NCI-H2171 (cell line): ENCODE measurements at regions not wholly inside any gene's neighbourhood (a gene's known extent, or its start where the extent isn't known, plus 50 kb on each side); places are given as distances from the start of the nearest gene placed in this dataset.
"Not testable (repeated sequence)": the region's sequence is repeated elsewhere in the genome, so short reads cannot be mapped to it uniquely, and the experiment has no call there.

Source experiments
- DNase-seq: peaks from one replicate; lab custom pipeline; 2025; lab: John Stamatoyannopoulos, UW

DNA sequence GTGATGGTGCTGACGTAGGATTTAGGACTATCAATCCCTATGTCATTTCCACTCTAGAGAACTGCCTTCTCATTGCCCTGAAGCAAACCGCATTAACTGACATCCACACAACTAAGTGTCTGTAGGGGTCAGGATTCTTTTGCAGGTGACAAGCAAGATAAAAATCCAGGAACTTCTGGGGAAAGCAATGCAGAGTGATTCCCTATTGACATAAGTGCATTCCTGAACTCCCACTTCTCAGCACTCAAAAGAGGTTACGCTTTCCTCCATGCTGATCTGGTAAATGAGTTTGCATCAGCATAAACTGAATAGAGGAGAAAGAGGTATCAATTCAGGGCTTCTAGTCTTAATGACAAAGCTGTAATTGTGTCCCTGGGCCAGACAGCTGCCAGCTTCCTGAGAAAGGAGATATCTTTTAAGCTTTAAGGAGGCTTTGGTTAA lies 224.6 kb upstream of the ISX start:
- no peak for DNase-seq

GRCh38 chr22:34841911-34842310 lies 224.0 kb upstream of the ISX start:
- DNase-seq = no peak

DNA sequence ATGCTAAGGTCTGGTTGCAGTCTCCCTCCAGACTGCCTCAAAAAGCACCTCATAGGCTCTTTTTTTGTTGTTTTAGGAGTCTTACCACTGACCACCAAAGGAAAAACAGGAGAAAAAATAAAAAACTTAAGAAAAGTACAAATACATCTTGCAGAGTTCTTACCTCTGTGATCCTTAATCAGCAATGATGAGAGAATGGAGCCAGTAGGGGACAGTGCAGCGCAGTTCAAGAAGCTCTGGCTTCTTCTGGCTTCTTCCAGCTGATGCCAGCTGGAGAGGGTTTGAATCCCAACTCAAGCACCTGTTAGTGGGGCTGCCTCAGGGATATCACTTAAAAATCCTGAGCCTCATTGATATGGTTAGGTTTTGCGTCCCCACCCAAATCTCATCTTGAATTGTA lies 223.3 kb upstream of the ISX start:
- DNase-seq = no peak

GRCh38 chr22:34843743-34844142 lies 222.2 kb upstream of the ISX start:
- not testable (repeated sequence) for DNase-seq

- no peak for DNase-seq
Measured at GRCh38 chr22:34845391-34845790, 220.6 kb upstream of the ISX start.

DNA sequence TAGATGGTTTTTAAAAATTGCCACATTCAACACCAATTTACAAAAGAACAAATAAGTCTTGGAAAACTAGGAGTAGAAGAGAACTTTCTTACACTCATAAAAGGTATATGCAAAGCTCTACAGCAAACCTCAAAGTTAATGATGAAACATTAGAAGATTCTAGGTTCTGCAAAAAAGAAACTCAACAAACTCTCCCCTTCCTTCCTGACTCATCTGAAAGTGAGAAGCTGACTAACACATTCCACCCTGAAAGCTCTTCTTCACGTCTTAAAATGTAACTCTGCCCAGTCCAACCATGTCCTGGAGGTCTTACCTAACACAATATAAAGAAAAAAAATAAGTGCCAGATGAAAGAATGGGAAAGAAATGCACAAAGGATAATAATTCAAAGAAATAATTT lies 218.9 kb upstream of the ISX start:
- no peak for DNase-seq

DNA sequence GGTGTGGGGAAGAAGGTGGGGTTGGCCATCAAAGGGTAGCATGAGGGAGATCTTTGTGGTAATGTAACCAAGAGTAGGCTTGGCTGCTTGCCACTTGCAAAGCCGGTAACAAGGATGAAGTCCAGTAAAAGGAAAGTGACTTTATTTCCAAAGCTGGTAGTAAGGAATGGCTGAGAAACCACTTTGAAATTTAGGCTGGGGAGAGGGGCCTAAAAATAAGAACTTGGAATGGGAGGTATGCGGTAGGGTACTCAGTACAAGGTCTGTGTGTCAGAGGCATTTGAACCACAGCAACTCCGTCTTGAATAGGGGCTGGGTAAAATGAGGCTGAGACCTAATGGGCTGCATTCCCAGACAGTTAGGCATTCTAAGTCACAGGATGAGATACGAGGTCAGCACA lies 216.0 kb upstream of the ISX start:
- no peak for DNase-seq

- DNase-seq = no peak
Measured at GRCh38 chr22:34851918-34852662, 213.9 kb upstream of the ISX start.

DNA sequence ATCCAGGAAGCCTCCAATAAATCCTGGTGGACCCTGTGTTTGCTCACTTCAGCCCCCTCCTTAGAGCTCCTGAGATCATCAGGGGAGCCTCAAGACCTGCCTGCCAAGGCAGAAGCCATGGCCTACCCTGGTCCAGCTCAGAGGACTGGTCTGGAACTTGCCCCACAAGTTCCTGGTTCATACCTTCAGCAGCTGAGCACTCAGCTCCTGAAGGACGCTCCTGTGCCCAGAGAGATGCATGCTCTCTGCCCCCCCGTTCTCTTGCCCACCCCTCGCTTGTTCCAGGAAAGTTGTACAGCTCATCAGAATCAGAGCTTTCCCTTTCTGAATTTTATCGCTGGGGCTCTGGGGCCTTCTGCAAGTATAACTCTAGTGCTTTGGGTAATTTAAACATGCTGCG lies 210.5 kb upstream of the ISX start:
- no peak for DNase-seq

- no peak for DNase-seq
Measured at GRCh38 chr22:34858066-34858465, 207.9 kb upstream of the ISX start.

- DNase-seq = no peak
Measured at GRCh38 chr22:34861787-34862186, 204.2 kb upstream of the ISX start.

- DNase-seq = no peak
Measured at GRCh38 chr22:34866081-34866480, 199.9 kb upstream of the ISX start.

DNA sequence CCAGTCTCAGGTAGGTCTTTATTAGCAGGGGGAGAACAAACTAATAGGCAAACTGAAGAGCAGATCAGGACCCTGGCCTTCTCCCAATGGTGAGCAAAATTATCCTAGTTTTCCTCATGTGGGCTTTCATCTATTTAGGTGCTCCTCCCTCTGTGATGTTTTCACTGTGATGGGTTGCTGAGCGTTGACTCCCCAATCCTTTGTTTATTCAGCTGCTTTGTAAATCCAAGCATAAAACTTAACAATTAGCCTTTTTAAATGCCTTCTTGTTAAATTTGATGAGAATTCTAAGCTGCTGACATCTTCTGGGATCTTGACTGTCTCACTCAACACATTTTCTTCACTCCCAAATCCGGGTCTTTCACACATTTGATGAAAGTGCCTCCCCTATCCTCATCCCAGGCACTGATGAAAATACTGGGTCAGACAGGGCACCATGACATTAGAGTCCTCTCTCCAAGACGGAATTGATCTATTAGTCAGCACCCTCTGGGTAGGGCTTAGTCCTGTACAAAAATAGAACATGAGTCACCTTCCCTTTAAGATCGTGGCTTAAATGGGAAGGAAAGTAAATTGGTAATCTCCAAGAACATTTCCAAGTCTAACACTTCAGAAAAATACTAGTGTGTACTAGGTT lies 199.3 kb upstream of the ISX start:
- DNase-seq = no peak

- DNase-seq = no peak
Measured at GRCh38 chr22:34877506-34877905, 188.5 kb upstream of the ISX start.

- no peak for DNase-seq
Measured at GRCh38 chr22:34878171-34878570, 187.8 kb upstream of the ISX start.

GRCh38 chr22:34879001-34879400 lies 187.0 kb upstream of the ISX start:
- no peak for DNase-seq

- DNase-seq = no peak
Measured at GRCh38 chr22:34880662-34881061, 185.3 kb upstream of the ISX start.

DNA sequence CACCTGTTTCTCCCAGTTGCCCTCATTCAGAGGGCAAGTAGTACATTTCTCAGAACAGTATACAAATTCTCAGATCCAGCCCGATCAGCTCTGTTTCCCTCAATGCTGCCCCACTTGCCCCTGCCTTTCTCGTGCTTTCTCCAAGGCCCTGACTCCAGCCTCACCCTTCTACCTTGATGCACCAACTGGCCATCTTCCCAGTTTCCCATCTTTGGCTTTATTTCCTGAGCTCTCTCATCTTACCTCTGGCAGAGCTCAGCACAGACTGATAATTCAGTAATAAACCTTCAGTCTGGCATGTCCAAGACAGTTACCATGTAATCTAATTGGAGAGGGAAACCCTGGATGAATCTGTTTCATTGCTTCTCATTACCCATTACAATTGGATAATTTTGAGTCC lies 184.5 kb upstream of the ISX start:
- no peak for DNase-seq

DNA sequence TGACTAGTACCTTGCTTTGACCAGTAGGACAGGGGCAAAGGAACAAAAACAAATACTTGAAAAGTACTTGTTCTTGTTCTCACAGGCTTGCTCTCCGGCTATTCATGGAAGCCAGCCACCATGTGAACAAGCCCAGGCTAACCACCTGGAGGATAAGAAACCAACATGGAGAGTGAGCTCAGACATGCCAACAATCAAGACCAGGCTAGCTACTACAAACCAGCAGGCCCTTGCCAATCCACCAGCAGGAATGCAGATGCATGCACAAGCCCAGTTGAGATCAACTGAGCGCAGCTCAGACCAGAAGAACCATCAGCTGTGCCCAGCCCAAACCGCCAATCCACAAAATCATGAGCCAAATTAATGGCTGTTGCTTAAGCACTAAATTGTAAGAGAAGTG lies 180.1 kb upstream of the ISX start:
- no peak for DNase-seq

DNA sequence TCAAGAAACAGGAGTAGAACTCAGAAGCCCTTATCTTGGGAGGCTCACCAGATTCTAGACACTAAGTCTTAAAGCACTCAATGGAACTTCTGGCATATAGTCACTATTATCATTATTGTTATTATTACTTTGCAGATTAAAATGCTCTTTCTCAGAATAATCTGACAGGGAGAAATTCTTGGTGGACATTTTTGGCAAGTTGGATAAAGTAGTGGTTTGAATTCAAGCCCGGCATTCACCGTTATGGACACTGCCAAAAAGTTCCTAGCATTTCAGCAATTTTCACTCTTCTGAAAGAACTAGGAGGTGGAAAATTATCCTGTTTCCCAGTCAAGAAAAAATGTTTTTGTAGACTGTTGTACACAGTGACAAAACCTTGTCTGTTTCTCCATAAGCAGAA lies 179.6 kb upstream of the ISX start:
- DNase-seq = no peak

DNA sequence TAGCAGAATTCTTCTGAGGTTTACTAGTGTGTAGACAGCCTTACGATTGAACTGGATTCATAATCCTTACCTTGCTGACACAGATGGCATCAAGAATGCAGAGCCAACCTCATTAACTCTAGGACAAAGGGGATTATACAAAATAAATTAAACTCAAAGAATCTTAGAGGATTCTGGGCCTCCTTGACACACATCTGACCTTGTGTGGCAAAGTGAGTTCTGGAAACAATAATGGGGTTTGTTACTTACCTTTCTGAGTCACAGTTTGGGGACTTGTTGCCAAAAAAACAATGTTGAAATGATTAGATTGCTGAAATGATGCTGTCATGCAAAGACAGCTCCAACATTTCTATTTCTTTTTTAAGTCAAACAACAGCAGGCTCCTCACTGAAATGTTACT lies 179.1 kb upstream of the ISX start:
- DNase-seq = no peak

DNA sequence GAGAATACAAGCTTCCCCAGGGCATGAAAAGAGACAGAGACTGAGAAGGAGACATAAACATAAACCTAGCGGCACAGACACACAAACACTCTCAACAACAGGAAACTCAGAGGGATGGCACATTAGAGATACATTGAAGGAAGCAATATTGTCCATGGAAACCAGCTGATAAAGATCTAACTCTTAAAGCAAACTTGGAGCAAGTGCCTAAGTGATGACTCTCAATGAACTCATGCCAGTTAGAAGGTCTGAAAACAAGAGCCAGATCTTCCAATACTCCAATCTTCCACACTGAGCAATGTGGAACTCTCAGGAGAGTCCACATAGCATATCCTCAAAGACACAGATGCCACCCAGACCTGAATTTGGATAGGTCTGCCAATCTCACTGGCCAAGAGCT lies 168.8 kb upstream of the ISX start:
- DNase-seq = no peak

DNA sequence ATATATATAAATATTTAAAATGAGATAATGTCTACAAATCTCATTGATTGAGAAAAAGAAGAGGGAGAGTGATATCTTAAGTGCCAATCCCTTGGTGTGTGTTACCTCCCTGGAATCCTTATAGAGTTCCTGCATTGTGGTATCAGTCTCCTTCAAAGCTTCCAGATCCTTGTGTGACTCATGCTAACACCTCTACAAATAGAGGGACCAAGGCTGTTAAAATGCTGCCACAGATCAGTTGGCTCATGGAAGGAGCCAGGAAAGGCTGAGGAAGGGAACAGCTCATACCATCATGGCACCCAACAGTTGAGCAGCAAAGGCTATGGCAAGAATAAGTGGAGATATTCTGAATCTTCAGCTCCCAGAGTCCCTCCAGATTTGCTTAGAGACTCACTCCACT lies 163.6 kb upstream of the ISX start:
- DNase-seq = no peak

GRCh38 chr22:34903416-34903815 lies 162.5 kb upstream of the ISX start:
- DNase-seq = no peak
